Glomerular visceral epithelial cell (primary cell): ENCODE measurements at regions not wholly inside any gene's neighbourhood (a gene's known extent, or its start where the extent isn't known, plus 50 kb on each side); places are given as distances from the start of the nearest gene placed in this dataset.

Experiments
- DNase-seq: peaks from one replicate; pipeline ENCODE4 v3.0.0-alpha.2; 2016; ENCODE audit errors: extremely low spot score

DNA sequence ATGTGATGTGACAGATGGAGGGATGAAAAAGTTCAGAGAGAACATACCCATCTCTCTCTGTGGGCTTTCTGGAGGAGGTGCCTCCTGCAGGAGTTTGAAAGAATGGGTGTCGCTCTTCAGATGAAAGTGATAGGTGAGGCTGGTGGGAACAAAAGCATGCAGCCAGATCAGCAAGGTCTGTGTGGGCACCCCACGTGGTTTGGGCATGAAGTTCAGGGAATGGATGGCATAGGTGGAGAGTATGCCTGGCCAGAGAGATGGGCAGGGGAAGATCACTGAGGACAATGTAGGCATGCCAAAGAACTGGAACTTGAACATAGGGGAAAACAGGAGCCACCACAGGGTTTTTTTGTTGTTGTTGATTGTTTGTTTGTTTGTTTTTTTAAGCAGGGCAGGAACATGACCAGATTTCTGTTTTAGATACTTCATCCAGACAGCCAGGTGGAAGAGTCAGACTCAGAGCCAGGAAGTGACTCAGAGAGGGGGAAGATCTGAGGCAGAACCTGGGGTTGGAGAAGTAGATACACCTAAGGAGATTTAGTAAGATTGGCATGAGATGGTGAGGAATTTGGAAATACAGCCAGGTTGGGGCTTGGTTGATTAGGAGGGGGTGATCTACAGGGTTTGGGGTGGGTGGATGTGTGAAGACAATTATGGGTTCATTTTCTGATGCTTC lies 64.8 kb upstream of the CLSTN2 start:
- no peak for DNase-seq

DNA sequence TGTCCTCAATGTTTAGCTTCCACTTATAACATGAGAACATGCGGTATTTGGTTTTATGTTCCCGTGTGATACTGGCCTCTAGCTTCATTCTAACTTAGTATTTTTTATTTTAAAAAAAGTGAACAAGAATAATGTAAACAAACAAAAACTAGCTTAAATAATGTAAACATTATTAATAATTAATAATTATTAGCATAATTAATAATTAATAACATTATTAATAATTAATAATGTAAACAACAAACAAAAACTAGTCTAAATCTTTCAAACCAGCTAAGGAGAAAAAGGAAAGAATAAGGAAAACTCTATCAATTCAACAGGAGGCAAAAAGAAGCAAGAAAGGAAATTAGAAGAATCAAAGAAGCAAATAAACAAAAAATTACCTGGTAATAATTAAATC lies 66.2 kb upstream of the CLSTN2 start:
- DNase-seq: no peak

DNA sequence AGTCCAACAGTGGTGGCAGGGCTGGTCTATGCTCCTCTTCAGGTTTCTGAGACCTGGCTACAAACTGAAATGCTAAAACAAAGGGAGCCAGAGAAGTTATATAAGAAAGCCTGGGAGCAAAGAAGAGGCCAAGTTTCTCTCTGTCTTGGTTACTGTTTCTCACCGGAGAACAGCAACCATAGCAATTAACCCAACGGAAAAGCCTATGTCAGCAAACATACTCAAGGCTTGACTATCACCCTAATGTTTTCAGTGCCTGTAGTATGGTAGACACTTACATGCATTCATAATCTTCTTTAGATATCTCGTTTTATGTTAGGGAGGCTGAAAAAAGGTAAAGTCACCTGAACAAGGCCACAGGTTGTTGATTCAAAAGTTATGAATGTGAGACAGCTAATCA lies 86.3 kb upstream of the CLSTN2 start:
- DNase-seq: no peak

DNA sequence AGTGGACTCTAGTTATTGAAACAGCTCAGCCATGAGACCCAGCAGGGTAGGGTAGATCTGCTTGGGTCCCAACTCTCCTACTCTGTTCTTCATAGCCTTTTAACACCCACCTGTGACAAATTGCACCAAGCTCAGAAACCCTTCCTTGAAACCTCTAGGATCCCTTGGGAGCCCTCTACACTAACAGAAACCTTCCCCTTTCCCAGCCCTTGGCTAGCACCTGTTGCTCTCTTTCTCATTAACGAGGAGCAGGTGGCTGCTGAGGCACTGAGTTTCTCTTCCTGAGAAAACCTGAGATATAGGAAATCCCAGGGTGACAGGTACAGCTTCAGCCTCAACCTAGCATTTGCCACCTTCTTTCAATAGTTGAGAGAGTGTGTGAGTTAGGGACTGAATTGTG lies 88.3 kb upstream of the CLSTN2 start:
- no peak for DNase-seq

DNA sequence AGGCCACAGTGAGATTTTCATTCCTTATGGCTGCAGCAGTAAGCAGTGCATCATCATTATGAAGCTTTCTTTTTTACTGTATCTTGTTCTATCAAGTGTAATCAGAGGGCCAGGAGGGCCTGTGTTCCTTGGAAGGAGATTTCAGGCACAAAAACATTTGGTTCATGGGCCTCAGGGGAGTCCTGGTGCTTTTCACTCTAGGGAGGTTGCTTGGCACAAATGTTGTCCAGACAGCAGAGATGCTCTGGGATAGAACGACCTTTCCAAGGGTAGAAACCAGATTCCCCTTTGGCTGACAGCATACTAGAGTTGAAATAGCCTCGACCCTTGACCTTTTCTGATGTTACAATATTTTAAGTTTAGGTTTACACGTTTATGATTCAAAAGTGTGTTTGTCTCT lies 95.3 kb upstream of the CLSTN2 start:
- no peak for DNase-seq

DNA sequence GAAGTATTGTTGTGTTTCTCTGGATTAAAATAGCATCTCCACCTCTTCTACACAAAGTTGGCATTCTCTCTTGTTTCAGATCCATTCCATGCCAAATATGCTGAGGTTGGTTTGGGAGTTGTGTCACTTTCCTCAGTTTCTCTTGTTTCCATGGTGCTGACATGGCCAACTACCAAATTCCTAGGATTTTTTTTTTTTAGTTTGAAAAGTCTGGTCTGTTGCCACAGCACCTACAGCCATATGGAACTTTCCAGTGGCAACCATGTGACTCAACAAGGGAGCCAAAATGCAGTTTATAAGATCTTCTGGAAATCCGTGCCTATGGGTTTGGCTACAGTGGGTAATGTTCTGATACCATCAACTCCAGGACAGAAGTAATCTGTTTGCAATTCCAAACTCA lies 96.0 kb upstream of the CLSTN2 start:
- DNase-seq: no peak

DNA sequence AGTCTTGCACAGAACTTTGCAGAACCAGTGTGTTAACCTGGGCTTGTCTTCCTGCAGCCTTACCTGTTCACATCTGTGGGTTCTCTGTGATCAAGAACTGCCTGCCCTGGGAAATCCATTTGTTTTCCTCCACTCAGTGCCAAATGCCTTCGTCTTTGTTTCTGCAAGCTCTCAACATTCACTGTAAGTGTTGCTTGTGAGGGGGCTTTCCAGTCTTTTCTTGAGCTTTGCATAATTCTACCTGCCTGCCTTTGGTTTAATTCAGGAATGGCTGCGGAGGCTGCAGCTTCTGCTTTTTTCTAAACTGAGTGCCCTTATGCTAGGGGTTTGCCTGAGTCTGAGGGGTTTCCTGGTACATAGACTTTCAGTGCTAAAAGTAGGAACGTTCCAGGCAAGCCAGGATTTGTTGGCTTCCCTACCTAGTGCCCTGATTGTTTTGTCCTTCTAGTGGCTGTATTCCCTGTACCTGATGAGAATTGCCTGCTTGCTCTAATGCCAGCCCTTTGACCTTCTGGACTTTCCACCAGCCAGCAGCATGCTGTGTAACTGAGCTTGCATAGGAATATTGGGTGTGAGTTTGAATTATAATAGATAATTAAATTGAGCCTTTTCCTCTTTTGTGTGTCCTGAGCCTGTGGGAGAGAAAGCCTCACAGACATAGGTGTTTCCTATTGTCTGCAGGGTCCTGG lies 96.6 kb upstream of the CLSTN2 start:
- no peak for DNase-seq

DNA sequence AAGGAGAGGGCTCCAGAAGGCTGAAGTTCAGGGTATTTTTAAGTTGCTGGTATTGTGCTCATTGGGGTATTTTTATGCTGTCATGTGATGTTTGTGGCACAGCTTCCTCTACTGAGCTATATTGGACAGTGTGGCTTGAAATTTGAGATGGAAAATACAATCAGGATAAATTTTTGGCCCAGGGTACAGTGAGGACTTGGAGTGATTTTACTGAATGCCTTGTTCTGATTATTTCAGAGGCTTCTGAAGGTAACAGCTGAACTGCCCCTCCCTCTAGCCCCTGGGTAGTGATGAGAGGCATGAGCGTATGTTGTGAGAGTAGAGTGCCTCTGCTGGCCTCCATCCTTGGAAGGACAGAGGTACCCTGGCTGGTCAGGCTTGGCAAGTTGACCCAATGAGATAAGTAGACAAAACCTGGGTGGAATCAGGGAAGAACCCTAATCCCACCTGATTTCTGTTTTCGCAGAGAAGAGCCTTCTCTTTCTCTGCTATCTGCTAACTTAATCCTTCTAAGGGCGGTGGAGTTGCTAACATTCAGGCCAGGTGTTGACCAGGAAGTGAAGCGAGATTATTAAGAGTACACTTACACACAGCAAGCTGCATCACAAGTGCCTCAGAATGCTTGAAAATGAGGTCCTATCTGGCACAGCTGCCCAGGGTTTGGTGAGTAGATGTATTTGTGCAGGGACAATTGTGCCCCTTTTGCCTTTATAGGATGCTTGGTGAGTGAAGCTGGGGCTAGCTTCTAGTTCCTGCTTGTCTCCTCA lies 98.1 kb upstream of the CLSTN2 start:
- DNase-seq: no peak

DNA sequence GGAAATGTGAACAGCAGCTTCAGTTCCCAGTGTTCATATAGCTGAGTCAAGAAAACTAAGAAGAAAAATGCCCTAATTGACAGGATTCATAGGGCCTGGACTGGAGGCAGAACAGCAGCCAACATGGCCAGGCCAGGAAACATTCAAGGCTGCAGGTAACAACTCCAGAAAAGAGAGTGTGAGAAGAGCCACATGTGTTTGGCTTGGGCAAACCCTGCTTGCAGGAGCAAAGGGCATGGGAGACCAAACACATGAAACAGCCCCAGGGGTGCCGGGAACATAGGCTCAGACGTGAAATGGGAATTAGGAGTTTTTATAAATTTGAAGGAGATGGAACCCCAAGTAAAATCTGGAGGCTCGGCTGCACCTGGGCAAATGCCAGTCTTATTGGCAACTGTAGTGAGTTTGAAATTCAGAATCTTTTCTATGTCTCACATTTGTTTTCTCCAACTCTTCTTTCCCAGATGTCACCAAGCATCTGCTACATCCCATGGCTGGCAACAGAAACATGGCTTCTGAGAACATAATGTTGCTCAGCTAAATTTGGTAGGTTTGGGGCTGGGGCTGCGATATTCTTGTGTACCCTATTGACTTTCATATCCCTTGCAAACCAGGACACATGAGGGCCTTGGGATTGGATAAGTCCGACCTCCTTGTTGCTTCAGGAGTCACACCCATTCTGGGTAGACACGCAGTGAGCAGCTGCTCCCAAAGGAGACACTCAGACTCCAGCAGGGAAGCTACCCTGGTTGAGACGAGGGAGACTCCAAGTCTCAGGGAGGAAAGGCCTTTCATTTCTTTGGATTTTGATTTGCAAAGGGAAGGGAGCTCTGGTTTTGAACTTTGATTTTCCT lies 98.9 kb upstream of the CLSTN2 start:
- DNase-seq: no peak

DNA sequence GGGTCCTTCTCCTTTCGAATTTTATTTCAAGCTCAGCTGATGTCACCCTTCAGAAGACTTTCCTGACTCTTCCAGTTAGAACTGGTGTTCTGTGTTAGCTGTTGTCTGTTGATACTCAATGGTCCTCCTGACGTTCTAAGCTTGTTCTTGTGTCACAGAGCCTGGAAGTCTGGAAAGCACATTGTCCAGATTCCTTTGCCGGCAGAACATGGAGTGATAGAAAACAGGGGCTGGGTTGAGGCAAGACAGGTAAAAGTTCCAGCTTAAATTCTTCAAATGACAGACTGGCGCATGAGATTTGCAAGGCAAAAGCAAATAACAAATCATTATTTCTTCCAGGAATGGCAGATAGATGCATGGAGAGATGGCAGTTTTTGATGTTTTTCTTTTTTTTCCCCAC lies 102.0 kb upstream of the CLSTN2 start:
- no peak for DNase-seq

DNA sequence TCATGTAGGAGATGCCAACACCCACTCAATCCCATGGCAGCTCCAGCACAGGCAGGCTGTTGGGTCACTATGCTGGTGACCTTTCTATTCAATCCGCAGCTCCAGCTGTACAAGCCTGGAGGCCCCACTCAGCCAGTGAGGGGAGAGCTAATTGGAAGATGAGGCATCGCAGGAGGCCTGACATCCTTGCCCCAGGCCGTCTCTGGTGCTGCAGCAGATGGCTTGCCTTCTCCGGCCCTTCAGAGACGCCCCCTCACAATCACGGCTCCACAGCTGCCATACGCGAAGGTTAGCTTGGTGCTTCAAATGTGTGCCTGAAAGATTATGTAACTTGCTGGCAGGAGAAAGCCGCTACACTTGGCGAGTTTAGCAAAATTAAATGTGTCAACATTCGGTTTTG lies 104.2 kb upstream of the CLSTN2 start:
- DNase-seq: no peak

DNA sequence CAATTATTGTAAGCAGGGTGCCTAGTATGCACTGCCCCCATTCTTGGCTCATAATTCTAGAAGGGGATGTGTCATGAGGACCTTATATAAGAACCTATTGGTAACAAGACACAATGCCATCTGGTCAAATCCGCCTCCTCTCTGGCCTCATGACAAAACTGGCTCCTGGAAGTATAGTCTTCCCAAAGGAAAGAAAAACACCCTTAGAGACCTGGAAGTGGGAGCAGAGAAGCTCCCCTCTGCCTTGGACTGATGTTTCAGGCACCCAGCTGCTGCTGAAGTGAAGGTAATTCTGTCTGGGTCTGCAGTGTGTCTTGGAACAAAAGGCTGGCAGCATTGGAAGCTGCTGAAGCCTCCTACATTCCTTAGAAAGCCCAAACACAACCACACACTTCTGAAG lies 107.2 kb upstream of the CLSTN2 start:
- DNase-seq: no peak

DNA sequence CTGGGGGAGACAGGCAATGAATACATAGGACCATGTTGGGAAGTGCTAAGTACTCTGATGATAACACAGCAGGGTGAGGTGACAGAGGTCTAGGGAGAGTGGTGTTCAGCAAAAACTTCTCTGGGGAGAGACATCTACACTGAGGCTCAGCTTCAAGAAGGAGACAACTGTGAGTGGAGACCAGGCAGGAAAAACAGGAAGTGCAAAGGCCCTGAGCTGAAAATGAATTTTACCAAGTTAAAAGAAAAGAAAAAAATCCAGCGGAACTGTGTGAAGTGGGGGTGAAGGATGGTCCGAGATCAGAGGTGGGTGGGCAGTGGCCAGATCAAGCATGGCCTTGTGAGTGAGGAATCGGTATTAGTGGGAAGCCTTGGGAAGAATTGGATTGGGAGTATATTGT lies 110.1 kb upstream of the CLSTN2 start:
- no peak for DNase-seq

DNA sequence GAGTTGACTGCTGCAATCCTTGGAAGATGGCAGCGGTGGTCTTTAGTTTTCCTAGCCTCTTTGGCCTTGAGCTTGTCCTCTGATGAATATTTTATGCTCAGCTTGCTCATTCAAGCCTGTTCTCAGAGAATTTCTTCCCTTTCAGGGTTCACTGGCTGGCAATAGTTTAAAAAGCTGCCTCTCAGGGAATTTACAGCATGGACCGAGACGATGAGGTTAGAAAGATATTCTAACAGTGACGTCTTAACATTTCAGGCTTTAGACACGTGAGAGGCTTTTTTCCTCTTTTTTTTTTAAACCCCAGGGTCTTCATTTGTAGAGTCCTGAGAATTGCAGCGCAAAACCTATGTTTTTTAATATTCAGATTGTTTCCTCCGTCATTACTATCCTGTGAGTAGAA lies 120.3 kb upstream of the CLSTN2 start:
- DNase-seq: no peak

DNA sequence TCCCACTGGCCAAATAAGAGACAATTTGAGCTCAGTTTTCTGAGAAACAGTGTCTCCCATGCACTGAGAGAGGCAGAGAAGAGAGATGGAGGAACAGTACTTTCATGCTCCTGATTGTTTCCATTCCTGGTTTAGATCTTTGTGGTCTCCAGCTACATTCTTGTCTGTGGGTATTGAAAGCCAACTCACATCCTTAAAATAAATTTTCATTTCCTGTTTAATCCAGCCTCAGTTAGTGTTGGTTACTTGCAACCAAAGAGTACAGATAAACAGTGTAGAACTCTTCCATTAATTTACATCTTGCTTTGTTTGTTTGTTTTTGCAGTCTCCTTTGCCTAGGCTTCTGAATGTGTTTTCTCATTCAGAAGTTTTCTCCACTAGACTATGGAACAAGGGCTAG lies 123.7 kb upstream of the CLSTN2 start:
- no peak for DNase-seq

DNA sequence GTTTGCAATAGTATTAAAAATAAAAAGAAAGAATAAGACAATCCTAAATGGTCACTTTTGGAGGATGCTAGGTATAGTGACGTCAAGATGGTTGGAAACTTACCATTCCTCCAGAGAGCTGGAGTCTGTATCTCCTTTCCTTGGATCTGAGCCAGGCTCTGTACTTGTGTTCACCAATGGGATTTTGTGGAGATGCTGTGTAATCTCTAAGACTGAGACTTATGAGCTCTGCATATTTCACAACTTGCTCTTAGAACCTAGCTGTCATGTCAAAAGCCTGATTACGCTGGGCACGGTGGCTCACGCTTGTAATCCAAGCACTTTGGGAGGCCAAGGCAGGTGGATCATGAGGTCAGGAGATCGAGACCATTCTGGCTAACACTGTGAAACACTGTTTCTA lies 126.8 kb upstream of the CLSTN2 start:
- DNase-seq: no peak

DNA sequence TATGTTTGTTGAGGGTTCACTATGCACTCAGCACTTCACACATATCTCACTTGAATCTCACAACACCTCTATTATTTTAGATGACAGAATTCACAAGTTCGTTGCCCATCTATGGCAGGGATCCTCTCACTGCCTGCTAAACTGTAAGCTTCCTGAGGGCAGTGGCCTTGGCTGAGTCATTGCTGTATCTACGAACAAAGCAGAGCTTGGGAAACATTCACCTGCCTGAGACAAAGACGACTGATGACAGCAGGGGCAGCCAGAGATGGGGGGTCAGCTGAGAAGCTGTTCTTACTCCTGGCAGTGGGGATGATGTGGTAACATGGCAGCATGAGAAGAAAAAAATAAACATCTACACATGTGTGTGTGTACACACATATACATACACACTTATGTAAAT lies 125.5 kb upstream of the NMNAT3 start:
- DNase-seq: no peak

DNA sequence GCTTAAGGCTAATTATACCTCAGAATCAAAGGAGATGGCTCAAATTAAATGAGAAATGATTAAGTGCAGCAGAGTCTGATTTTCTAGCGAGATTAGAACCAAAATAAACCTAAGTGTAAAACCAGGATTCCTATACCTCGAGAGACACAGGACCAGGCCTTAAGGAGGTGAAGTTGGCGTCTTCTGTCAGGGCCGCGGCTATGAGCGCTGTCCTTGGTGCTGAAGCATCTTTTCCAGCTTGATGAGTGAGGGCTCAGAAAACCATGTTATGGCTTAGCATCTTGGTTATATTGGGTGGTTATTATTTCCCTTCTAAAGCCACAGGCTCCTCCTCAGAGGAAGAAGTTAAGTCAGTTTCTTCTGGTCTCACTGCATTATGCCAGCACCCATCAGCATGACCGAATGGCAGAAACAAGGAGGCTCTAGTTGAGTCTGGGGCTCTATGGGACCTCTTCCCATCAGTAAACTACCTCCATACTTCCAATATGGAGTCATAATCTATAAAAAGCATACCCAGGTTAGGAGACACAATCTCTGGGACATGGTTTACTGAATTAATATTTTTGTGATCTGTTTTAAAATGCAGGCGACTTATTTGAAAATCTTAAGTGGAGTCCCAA lies 120.1 kb upstream of the NMNAT3 start:
- peak; percentile 37 for DNase-seq

DNA sequence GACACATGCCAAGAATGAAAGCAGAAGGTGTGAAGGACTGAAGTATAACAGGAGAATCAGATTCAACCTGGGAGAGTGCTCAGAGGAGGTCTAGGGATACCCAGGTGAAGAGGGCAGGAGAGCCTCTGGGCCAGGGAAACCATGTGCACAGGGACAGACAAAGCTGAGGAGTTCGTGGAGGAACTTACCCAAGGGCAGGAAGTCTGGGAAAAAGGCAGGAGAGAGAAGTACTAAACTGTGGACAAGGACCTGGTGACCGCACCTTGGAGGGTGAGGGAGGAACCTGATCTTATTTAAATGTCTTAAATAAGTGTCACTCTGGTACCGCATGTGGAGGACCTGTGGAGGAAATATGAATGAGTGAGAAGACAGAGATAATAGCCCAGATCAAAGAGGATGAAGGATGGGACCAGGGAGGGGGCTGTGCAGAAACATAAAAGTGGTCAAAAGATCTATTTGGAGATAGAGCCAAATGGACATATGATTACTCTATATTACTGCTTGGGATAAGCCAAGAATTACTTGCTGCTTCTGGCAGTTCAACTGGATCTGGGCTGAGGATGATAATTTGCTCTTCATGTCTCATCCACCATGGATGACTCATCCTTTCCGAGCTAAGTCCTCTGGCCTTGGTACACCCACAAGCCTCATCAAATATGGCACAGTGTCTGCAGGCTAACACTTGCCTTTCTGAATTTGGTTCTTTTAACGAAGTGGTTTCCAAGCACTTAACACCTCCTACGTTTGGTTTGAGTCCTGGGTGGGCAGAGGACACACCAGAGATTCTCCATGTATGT lies 116.9 kb upstream of the NMNAT3 start:
- DNase-seq: no peak

DNA sequence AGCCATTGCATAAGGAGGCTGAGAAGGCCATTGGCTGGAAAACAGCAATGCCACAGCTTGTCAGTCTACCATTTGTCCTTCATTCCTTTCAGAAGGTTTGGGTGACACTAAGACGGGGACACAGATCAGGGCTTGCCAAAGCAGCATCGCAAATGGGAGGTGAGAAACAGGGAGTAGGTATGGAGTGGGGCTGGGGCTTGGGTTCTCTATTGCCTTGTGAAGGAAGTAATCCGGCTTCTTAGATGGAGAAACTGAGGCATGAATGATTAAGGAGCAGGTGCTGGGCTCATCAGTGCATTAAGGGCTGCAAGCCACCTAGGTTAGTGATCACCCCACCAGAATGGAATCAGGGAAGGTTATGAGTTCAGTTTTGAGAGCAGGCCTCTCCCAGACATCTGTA lies 115.6 kb upstream of the NMNAT3 start:
- no peak for DNase-seq

DNA sequence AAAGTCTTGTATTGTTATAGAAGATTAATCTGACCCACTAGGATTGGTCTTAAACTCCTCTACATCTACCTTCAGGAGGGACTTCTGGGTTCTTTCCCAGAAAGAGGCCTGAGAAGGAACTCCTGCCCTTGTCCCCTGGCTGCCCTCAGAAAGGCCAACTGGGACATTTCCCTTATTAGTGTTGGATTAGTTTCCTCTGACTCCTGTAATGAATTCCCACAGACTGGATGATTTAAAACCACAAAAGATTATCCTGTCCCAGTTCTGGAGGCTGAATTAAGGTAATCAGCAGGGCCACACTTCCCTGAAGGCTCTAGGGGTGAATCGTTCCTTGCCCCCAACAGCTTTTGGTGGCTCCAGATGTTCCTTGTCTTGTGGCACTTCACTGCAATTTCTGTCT lies 102.8 kb upstream of the NMNAT3 start:
- no peak for DNase-seq
